OCI-M2 (cell line): ENCODE measurements at regions not wholly inside any gene's neighbourhood (a gene's known extent, or its start where the extent isn't known, plus 50 kb on each side); places are given as distances from the start of the nearest gene placed in this dataset.
"Not testable (repeated sequence)": the region's sequence is repeated elsewhere in the genome, so short reads cannot be mapped to it uniquely, and the experiment has no call there.

Experiments used
- DNase-seq: peaks from one replicate; lab custom pipeline; 2025; ENCODE audit not compliant: unreplicated experiment; lab: John Stamatoyannopoulos, UW

GRCh38 chr3:194035406-194036138 lies 100.4 kb upstream of the HES1 start:
- DNase-seq, result no peak

- no peak for DNase-seq
Observed at GRCh38 chr3:194036842-194037241, 99.1 kb upstream of the HES1 start.

GRCh38 chr3:194038346-194038745 lies 97.6 kb upstream of the HES1 start:
- DNase-seq, result not testable (repeated sequence)

- DNase-seq, result no peak
Observed at GRCh38 chr3:194038960-194039359, 97.0 kb upstream of the HES1 start.

- DNase-seq, result no peak
Observed at GRCh38 chr3:194040516-194041273, 95.3 kb upstream of the HES1 start.

- no peak for DNase-seq
Observed at GRCh38 chr3:194042927-194043326, 93.0 kb upstream of the HES1 start.

GRCh38 chr3:194043516-194043915 lies 92.4 kb upstream of the HES1 start:
- DNase-seq, result no peak

- no peak for DNase-seq
Observed at GRCh38 chr3:194045289-194045688, 90.7 kb upstream of the HES1 start.

GRCh38 chr3:194045919-194046318 lies 90.0 kb upstream of the HES1 start:
- DNase-seq, result no peak

- DNase-seq, result no peak
Observed at GRCh38 chr3:194046531-194046930, 89.4 kb upstream of the HES1 start.

GRCh38 chr3:194046995-194047645 lies 88.8 kb upstream of the HES1 start:
- no peak for DNase-seq

- DNase-seq, result no peak
Observed at GRCh38 chr3:194049394-194049793, 86.6 kb upstream of the HES1 start.

- DNase-seq, result no peak
Observed at GRCh38 chr3:194050782-194051320, 85.1 kb upstream of the HES1 start.

- no peak for DNase-seq
Observed at GRCh38 chr3:194051366-194052149, 84.4 kb upstream of the HES1 start.

GRCh38 chr3:194053136-194053535 lies 82.8 kb upstream of the HES1 start:
- no peak for DNase-seq

GRCh38 chr3:194054016-194054415 lies 81.9 kb upstream of the HES1 start:
- DNase-seq, result no peak

- DNase-seq, result no peak
Observed at GRCh38 chr3:194054540-194054939, 81.4 kb upstream of the HES1 start.

- DNase-seq, result no peak
Observed at GRCh38 chr3:194054961-194055360, 81.0 kb upstream of the HES1 start.

GRCh38 chr3:194056323-194056722 lies 79.6 kb upstream of the HES1 start:
- not testable (repeated sequence) for DNase-seq

GRCh38 chr3:194056731-194057415 lies 79.1 kb upstream of the HES1 start:
- DNase-seq, result no peak
